ENCODE measurements at regions not wholly inside any gene's neighbourhood (a gene's known extent, or its start where the extent isn't known, plus 50 kb on each side); places are given as distances from the start of the nearest gene placed in this dataset.

GRCh38 chr5:166624573-166624972 lies 1666.9 kb upstream of the WWC1 start:
- TF ChIP-seq POLR2A (IDR thresholded peaks at IDR 0.05; ENCODE audit: extremely low read depth, insufficient read length) (no peak), MYC (IDR thresholded peaks at IDR 0.05; ENCODE audit: low read depth, low read length) (no peak)
- TF ChIP-seq, protein P1, sequence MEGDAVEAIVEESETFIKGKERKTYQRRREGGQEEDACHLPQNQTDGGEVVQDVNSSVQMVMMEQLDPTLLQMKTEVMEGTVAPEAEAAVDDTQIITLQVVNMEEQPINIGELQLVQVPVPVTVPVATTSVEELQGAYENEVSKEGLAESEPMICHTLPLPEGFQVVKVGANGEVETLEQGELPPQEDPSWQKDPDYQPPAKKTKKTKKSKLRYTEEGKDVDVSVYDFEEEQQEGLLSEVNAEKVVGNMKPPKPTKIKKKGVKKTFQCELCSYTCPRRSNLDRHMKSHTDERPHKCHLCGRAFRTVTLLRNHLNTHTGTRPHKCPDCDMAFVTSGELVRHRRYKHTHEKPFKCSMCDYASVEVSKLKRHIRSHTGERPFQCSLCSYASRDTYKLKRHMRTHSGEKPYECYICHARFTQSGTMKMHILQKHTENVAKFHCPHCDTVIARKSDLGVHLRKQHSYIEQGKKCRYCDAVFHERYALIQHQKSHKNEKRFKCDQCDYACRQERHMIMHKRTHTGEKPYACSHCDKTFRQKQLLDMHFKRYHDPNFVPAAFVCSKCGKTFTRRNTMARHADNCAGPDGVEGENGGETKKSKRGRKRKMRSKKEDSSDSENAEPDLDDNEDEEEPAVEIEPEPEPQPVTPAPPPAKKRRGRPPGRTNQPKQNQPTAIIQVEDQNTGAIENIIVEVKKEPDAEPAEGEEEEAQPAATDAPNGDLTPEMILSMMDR (IDR thresholded peaks at IDR 0.05; ENCODE audit: low read depth, low read length): no peak

Measured in NB4 (cell line).